ENCODE measurements at regions not wholly inside any gene's neighbourhood (a gene's known extent, or its start where the extent isn't known, plus 50 kb on each side); places are given as distances from the start of the nearest gene placed in this dataset.
A peak's percentile ranks its signal among the peaks of the same experiment; 100 is the strongest.

- TF ChIP-seq CTCF (IDR thresholded peaks at IDR 0.05), result no peak
- no peaks in the 10 kb centered on the region for H3K36me3 Mint-ChIP-seq (ENCODE audit: unreplicated experiment)
- H3K27ac Mint-ChIP-seq (ENCODE audit: unreplicated experiment), result no peak overlapping the region
- no peak overlapping the region for H3K4me3 Mint-ChIP-seq (ENCODE audit: unreplicated experiment)
- peaks cover 11% of the 10 kb centered on the region for H3K9me3 Mint-ChIP-seq (ENCODE audit: unreplicated experiment)
- H3K4me1 Mint-ChIP-seq (ENCODE audit: unreplicated experiment), result peaks cover 1% of the 10 kb centered on the region
- no peak for DNase-seq (ENCODE audit: extremely low spot score, unreplicated experiment)
- peaks cover 2% of the 10 kb centered on the region for H3K27me3 Mint-ChIP-seq (ENCODE audit: unreplicated experiment)
These were observed 58.5 kb upstream of the ANKRD17 start for GRCh38 chr4:73317092-73317491.

GRCh38 chr4:73315091-73315490, 56.5 kb upstream of the ANKRD17 start:
- DNase-seq (ENCODE audit: extremely low spot score, unreplicated experiment), result no peak
- TF ChIP-seq CTCF (IDR thresholded peaks at IDR 0.05), result no peak
- peaks cover 4% of the 10 kb centered on the region for H3K9me3 Mint-ChIP-seq (ENCODE audit: unreplicated experiment)
- no peak overlapping the region for H3K4me3 Mint-ChIP-seq (ENCODE audit: unreplicated experiment)
- H3K27me3 Mint-ChIP-seq (ENCODE audit: unreplicated experiment), result peaks cover 2% of the 10 kb centered on the region
- peaks cover 10% of the 10 kb centered on the region for H3K4me1 Mint-ChIP-seq (ENCODE audit: unreplicated experiment)
- H3K36me3 Mint-ChIP-seq (ENCODE audit: unreplicated experiment), result no peaks in the 10 kb centered on the region
- no peak overlapping the region for H3K27ac Mint-ChIP-seq (ENCODE audit: unreplicated experiment)

GRCh38 chr4:73312967-73313366, 54.4 kb upstream of the ANKRD17 start:
- H3K36me3 Mint-ChIP-seq (ENCODE audit: unreplicated experiment), result no peaks in the 10 kb centered on the region
- no peak overlapping the region for H3K27ac Mint-ChIP-seq (ENCODE audit: unreplicated experiment)
- TF ChIP-seq CTCF (IDR thresholded peaks at IDR 0.05), result no peak
- peaks cover 24% of the 10 kb centered on the region for H3K4me1 Mint-ChIP-seq (ENCODE audit: unreplicated experiment)
- H3K9me3 Mint-ChIP-seq (ENCODE audit: unreplicated experiment), result peaks cover 3% of the 10 kb centered on the region
- H3K27me3 Mint-ChIP-seq (ENCODE audit: unreplicated experiment), result no peaks in the 10 kb centered on the region
- no peak for DNase-seq (ENCODE audit: extremely low spot score, unreplicated experiment)
- H3K4me3 Mint-ChIP-seq (ENCODE audit: unreplicated experiment), result no peak overlapping the region

- H3K36me3 Mint-ChIP-seq (ENCODE audit: unreplicated experiment), result no peaks in the 10 kb centered on the region
- TF ChIP-seq CTCF (IDR thresholded peaks at IDR 0.05), result peak; percentile 60
- DNase-seq (ENCODE audit: extremely low spot score, unreplicated experiment), result no peak
- H3K9me3 Mint-ChIP-seq (ENCODE audit: unreplicated experiment), result peaks cover 3% of the 10 kb centered on the region
- H3K4me1 Mint-ChIP-seq (ENCODE audit: unreplicated experiment), result peaks cover 24% of the 10 kb centered on the region
- no peak overlapping the region for H3K27ac Mint-ChIP-seq (ENCODE audit: unreplicated experiment)
- H3K27me3 Mint-ChIP-seq (ENCODE audit: unreplicated experiment), result no peaks in the 10 kb centered on the region
- H3K4me3 Mint-ChIP-seq (ENCODE audit: unreplicated experiment), result no peak overlapping the region
These were observed 52.8 kb upstream of the ANKRD17 start for GRCh38 chr4:73311428-73311827.

- Mint-ChIP-seq H3K4me3 (ENCODE audit: unreplicated experiment) (no peak overlapping the region), H3K9me3 (ENCODE audit: unreplicated experiment) (peaks cover 3% of the 10 kb centered on the region), H3K27me3 (ENCODE audit: unreplicated experiment) (no peaks in the 10 kb centered on the region), H3K27ac (ENCODE audit: unreplicated experiment) (no peak overlapping the region), H3K36me3 (ENCODE audit: unreplicated experiment) (no peaks in the 10 kb centered on the region), H3K4me1 (ENCODE audit: unreplicated experiment) (peaks cover 24% of the 10 kb centered on the region)
- no peak for DNase-seq (ENCODE audit: extremely low spot score, unreplicated experiment)
- no peak for TF ChIP-seq CTCF (IDR thresholded peaks at IDR 0.05)
These were observed 50.6 kb upstream of the ANKRD17 start for GRCh38 chr4:73309211-73309610.
